GM19351 (cell line): ENCODE measurements at regions not wholly inside any gene's neighbourhood (a gene's known extent, or its start where the extent isn't known, plus 50 kb on each side); places are given as distances from the start of the nearest gene placed in this dataset.
A peak's percentile ranks its signal among the peaks of the same experiment; 100 is the strongest.

ENCODE experiments used
- ATAC-seq: cut with Tn5 transposase; IDR thresholded peaks from one replicate; pipeline ENCODE4 v1.9.1; 2021; ENCODE audit warnings: mild to moderate bottlenecking, moderate library complexity; ENCODE audit not compliant: unreplicated experiment

GRCh38 chr2:156165742-156166141 is 166.8 kb downstream of the NR4A2 start:
- ATAC-seq = no peak

DNA sequence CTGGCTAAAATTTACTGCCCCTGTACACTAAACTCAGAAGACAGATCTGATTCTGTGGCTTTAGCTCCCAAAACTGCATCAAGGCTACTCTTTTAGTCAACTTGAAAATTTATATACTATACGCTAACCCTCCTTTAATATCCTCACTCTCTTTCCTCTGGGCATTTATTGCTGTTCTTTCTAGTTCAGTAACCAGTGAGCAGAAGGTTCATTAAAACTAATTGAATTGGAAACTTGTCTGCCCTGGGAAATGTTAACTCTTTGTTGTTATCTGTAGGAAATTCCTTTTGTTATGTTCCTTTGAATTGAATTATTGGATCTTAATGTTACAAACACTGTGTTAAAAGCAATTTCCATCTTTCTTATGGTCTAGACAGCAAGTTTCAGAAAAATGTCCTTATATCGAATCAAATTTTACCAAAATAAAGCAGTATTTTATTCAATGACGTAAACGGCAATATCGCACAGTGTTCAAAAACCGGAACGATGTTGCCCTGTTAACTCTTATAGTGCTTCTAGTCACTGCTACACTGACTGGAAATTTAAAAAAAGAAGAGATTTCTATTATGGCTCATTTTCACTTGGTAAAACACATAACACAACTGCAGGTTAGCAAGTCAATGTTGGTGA is 168.3 kb downstream of the NR4A2 start:
- no peak for ATAC-seq

DNA sequence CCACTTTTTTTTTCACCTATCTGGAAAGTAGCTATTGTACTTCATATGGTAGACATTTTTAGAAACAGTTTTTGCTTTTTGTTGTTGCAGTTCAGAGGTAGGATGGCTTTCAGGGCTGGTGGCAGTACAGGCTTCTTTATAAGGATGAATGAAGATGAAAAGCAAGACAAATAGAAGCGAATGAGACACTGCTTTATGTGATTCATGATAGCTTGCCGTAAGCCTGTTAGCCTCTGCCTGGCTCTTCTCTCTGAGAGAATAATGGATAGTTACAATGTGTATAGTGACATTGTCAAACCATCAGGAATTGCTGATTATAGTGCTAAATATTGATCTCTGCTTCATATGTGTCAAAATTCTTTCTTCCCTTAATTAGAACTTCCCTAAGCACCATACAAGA is 173.7 kb downstream of the NR4A2 start:
- no peak for ATAC-seq

DNA sequence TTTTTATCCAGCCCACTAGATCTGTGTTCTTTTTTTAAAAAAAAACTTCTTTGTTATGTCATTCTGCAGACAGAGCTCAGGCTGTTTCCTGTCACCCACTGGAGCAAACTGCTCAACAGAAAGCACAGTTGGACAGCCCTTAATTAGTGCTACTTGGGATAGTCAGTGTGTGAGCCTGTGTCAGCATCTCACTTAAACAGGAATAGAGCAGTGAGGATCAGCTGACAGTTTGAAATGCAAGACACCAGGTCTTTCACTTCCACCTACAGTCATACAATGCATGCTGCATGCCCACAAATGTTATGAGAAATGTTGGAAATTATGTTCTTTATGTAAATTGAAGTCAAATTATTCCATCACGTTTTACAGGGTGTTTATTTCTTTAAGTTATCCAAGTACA is 174.9 kb downstream of the NR4A2 start:
- ATAC-seq = peak; percentile 80

- ATAC-seq = no peak
Observed at GRCh38 chr2:156156580-156156979, 175.9 kb downstream of the NR4A2 start.

GRCh38 chr2:156155319-156155718 is 177.2 kb downstream of the NR4A2 start:
- no peak for ATAC-seq

GRCh38 chr2:156151351-156151750 is 181.2 kb downstream of the NR4A2 start:
- ATAC-seq = no peak

- ATAC-seq = peak; percentile 97
Observed at GRCh38 chr2:156147594-156148330, 184.8 kb downstream of the NR4A2 start.

DNA sequence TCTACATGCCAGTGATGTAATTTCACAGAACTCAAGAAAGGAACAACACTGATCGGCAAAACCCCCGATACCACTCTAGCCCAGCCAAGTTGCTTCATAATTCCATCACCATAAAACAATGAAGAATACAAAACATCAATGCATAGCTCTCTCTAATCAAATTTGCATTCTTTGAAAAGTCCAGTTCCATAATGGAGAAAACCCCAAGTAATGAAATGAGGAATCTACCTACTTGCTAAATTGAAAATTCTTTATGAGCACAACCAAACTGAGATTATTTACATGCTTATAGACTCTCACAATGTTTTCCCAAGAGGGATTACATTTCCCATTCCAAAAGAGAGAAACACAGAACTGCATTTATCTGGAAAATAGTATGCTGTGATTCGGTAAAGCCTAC is 186.5 kb downstream of the NR4A2 start:
- no peak for ATAC-seq

- ATAC-seq = no peak
Observed at GRCh38 chr2:156145469-156145868, 187.1 kb downstream of the NR4A2 start.

- ATAC-seq = no peak
Observed at GRCh38 chr2:156136566-156136965, 196.0 kb downstream of the NR4A2 start.

GRCh38 chr2:156134887-156135286 is 197.6 kb downstream of the NR4A2 start:
- no peak for ATAC-seq

GRCh38 chr2:156132941-156133340 is 199.6 kb downstream of the NR4A2 start:
- ATAC-seq = no peak

DNA sequence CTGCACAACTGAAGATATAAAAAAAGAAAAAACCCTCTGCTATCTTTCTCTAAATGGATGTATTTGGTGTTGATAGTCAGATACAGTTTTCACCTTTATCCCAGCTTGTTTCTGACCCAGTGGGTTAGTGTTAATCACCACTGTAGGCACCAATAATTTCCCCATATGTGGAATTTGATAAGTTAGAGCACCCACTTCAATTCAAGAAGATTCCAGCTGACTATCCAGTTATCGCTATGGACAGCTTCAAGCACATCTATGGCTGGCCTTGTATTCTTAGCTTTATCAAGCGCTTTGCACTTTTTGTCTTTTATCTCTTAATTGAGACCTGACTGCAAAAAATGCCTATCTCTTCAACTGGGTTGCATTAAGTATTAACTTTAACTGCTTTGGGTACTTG is 200.4 kb downstream of the NR4A2 start:
- no peak for ATAC-seq

DNA sequence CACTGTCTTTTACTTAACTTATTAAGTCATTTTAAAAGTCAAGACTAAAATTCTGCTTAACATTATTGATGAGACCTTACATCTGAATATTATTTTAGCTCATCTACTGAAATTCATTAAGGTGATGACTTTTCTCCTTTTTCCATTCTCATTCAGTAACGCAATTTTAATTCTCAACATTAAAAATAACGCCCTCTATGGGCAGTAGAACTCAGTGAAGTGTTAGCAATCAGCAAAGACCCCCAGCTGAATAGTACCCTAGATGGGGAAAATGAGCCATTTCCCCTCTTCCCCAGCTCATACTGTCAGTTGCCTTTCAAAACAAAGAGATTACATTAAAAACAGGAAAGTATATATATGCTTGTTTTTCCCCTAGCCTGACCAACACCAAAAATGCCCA is 203.3 kb downstream of the NR4A2 start:
- no peak for ATAC-seq

- ATAC-seq = no peak
Observed at GRCh38 chr2:156125018-156125417, 207.5 kb downstream of the NR4A2 start.

GRCh38 chr2:156124458-156124857 is 208.1 kb downstream of the NR4A2 start:
- ATAC-seq = no peak

DNA sequence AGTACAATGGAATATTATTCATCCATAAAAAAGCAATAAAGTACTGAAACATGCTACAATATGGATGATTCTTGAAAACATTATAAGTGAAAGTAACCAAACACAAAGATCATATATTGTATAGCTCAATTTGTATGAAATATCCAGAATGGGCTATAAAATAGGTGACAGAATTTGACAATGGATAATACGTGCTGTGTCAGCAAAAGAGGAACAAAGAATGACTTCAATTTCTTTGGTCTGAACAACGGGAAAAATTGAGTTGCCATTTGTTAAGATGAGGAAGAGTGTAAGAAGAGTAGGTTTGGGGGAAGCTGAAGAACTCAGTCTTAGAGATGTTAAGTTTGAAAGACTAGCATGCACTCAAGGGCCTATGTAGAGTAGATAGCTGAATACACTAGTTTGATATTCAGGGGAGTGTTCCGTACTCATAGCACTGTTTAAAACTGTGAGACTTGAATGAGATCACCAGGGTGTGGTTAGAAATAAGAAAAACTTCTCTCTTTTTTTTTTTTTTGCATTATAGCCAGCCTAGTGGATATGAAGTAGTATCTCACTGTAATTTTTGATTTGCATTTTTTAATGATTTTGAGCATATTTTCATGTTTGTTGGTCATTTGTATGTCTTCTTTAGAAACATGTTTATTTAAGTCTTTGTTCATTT is 213.6 kb downstream of the NR4A2 start:
- ATAC-seq = no peak

GRCh38 chr2:156116113-156116512 is 216.4 kb downstream of the NR4A2 start:
- ATAC-seq = no peak

DNA sequence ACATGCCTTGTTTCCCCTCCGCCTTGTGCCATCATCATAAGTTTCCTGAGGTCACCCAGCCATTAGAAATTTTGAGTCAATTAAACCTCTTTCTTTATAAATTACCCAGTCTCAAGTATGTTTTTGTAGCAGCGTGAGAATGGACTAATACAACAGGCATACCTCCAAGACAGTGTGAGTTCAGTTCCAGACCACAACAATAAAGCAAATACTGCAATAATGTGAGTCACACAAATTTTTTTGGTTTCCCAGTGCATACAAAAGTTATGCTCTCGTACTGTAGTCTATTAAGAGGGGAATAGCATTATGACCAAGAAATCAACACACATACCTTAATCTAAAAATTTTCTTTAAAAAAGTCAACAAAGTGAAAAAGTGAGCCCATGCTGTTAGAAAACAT is 217.2 kb downstream of the NR4A2 start:
- no peak for ATAC-seq

DNA sequence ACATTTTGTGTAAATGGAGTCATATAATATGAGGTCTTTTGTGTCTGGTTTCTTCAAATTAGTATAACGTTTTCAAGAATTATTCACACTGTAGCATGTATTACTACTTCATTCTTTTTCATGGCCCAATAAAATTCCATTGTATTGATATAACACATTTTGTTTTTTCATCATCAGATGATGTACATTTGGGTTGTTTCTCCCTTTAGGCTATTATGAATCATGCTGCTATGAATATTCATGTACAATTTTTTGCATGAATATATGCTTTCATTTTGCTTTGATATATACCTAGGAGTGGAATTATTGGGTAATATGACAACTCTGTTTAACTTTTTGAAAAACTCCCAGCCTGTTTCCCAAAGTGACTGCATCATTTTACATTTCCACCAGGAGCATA is 220.2 kb downstream of the NR4A2 start:
- no peak for ATAC-seq

DNA sequence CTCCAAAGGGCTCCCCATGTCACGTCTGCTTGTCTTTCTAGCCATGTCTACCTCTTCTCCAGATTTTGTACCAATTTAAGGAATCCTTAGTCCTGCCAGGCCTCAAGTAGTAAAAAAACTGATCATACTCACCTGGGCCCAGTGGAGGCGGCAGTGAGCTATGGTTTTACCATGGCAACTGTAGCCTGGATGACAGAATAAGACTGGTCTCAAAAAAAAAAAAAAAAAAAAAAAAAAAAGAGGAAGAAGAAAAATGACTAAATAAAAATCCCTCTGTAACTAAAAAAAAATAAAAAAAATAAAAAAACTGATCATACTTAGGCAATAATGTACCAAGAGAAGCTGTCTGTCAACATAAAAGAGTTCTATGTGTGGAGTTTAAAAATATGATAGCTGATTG is 221.6 kb downstream of the NR4A2 start:
- ATAC-seq = peak; percentile 100
